ENCODE measurements at regions not wholly inside any gene's neighbourhood (a gene's known extent, or its start where the extent isn't known, plus 50 kb on each side); places are given as distances from the start of the nearest gene placed in this dataset.

- Histone ChIP-seq H3K4me3 (no peak overlapping the region), H3K27me3 (no peaks in the 10 kb centered on the region), H3K36me3 (no peaks in the 10 kb centered on the region), H3K4me1 (no peaks in the 10 kb centered on the region), H3K9me3 (no peaks in the 10 kb centered on the region), H3K27ac (no peak overlapping the region)
- DNase-seq = no peak
- no peak for TF ChIP-seq CTCF (IDR thresholded peaks at IDR 0.05)
- no peak for TF ChIP-seq POLR2A (IDR thresholded peaks at IDR 0.05)
These were observed 59.8 kb downstream of the MRPS30 start for GRCh38 chr5:44868541-44868940.

- no peaks in the 10 kb centered on the region for H3K27me3 ChIP-seq
- H3K36me3 ChIP-seq = no peaks in the 10 kb centered on the region
- TF ChIP-seq CTCF (IDR thresholded peaks at IDR 0.05) (no peak), POLR2A (IDR thresholded peaks at IDR 0.05) (no peak)
- no peak overlapping the region for H3K4me3 ChIP-seq
- no peaks in the 10 kb centered on the region for H3K4me1 ChIP-seq
- no peaks in the 10 kb centered on the region for H3K9me3 ChIP-seq
- no peak for DNase-seq
- H3K27ac ChIP-seq = no peak overlapping the region
These were observed 61.2 kb downstream of the MRPS30 start for GRCh38 chr5:44869928-44870327.

- TF ChIP-seq CTCF (IDR thresholded peaks at IDR 0.05) (no peak), POLR2A (IDR thresholded peaks at IDR 0.05) (no peak)
- H3K36me3 ChIP-seq = no peaks in the 10 kb centered on the region
- no peak overlapping the region for H3K4me3 ChIP-seq
- H3K27me3 ChIP-seq = no peaks in the 10 kb centered on the region
- H3K4me1 ChIP-seq = no peaks in the 10 kb centered on the region
- no peaks in the 10 kb centered on the region for H3K9me3 ChIP-seq
- H3K27ac ChIP-seq = no peak overlapping the region
- DNase-seq = no peak
These were observed 61.7 kb downstream of the MRPS30 start for GRCh38 chr5:44870430-44870829.

- no peaks in the 10 kb centered on the region for H3K9me3 ChIP-seq
- no peak for DNase-seq
- no peaks in the 10 kb centered on the region for H3K27me3 ChIP-seq
- H3K4me1 ChIP-seq = no peaks in the 10 kb centered on the region
- TF ChIP-seq POLR2A (IDR thresholded peaks at IDR 0.05) = no peak
- TF ChIP-seq CTCF (IDR thresholded peaks at IDR 0.05) = no peak
- H3K36me3 ChIP-seq = no peaks in the 10 kb centered on the region
- H3K4me3 ChIP-seq = no peak overlapping the region
- no peak overlapping the region for H3K27ac ChIP-seq
These were observed 62.7 kb downstream of the MRPS30 start for GRCh38 chr5:44871401-44871800.

- TF ChIP-seq POLR2A (IDR thresholded peaks at IDR 0.05) = no peak
- TF ChIP-seq CTCF (IDR thresholded peaks at IDR 0.05) = no peak
- Histone ChIP-seq H3K36me3 (no peaks in the 10 kb centered on the region), H3K27ac (no peak overlapping the region), H3K4me3 (no peak overlapping the region), H3K9me3 (no peaks in the 10 kb centered on the region), H3K27me3 (no peaks in the 10 kb centered on the region), H3K4me1 (no peaks in the 10 kb centered on the region)
- no peak for DNase-seq
These were observed 67.2 kb downstream of the MRPS30 start for GRCh38 chr5:44875661-44876605.

Data from Peyer's patch (tissue), 4 donors.